Amygdala (tissue), 56 donors: ENCODE measurements at regions not wholly inside any gene's neighbourhood (a gene's known extent, or its start where the extent isn't known, plus 50 kb on each side); places are given as distances from the start of the nearest gene placed in this dataset.
A peak's percentile ranks its signal among the peaks of the same experiment; 100 is the strongest.

ENCODE experiments used
- DNase-seq, 56 donors: peaks; one replicate each; lab custom pipeline; 2025; lab: John Stamatoyannopoulos, UW

DNA sequence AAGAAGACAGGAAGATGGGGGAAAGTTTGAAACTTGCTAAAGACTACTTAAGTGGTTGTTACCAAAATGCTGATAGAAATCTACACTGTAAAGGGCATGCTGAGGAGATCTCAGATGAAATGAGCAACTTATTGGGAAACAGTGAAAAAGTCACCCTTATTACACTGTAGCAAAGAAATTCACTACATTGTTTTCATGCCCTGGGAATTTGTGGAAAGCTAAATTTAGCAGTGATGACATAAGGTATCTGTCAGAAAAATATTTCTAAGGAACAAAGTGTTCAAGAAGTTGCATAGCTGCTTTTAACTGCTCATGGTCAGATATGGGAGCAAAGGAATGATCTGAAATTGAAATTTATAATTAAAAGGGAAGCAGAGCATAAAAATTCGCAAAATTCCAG is 702.4 kb upstream of the LRRC4C start:
- DNase-seq = no peak

DNA sequence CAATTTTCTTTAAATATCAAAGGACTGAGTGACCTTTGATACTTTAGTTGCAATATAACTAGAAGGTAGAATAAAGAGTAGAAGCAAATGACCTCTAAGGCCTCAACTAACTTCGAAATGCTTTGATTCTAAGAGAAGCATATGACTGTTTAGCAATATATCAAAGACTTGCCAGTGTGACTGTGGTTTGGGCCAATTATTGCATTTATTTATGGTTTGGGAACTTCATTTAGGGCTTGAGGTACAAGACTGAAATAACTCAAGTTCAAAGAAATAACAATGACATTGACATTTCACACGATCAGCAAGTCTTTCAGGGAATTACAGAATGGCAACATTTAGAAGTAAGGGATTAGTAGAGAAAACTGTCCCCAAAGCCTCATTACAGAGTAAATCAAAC is 709.7 kb upstream of the LRRC4C start:
- DNase-seq = no peak

DNA sequence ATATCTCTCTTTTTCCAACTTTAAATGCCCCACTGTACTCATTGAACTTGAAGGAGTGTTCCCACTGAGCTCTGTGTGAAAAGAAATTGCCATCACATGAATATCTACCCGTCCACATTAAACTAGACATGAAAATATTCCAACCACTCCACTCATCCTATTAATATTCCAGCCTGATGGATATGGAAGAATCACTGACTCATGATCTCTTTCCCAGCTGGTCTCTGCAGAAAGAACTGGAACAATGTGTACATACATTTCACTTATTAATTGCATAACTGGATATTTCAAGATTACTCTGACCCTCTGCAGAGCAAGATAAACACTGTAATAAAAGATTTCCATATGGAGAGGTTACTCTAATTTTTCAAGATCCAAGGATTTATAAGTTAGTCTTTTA is 711.1 kb upstream of the LRRC4C start:
- DNase-seq = no peak

DNA sequence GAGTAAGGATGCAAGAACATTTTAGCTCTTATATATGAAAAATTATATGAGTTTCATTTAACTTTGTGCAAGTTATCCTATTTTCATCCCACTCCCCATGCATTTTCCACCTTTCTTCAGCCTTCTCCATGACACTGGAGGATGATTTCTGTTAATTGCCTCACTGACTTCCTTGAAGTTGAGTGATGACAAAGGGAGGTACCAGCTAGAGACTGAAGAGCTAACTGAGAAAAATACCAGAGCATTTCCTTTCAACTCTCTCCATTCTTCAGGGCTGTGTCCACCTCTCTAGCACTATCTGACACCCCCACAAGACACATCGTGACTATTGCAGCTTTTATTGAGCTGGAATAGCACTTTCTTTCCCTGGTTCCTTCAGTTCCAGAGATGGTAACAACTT is 711.6 kb upstream of the LRRC4C start:
- DNase-seq = no peak

DNA sequence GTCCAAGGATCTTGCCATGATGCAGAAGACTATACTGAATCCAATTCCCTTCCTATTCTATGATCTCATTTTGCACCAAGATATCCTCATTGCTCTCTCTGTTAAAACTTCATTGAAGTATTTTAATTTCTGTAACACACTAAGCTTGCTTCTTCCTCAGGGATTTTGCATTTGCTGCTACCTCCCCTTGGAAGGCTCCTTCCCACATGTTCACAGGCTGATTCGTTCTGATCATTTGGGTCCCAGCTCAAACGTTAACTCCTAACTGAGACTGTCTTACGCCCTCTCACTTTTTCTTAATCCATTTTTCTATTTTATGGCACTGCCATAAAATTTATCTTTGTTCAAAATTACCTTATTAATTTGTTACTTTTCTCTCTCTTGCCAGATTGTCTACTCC is 713.0 kb upstream of the LRRC4C start:
- peak in 2 of 56 donors; percentile 4 to 9 for DNase-seq

DNA sequence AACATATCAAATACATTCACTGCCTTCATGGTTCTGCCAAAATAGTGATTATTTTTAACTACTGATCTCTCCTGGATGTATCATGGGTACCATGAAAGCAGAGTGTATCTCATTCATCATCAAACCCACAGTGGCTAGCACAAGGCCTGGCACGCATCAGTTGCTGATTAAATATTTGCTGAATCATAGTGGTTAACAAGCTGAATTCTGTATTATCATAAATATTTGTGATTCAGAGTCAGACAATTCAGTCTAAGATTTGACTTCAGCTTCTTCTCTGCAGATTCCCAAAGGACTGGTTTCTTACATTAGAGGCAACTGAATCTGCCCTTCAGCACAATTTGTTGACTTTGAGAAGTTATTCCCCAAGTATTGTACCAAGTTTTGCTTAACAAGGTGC is 715.8 kb upstream of the LRRC4C start:
- DNase-seq = no peak

DNA sequence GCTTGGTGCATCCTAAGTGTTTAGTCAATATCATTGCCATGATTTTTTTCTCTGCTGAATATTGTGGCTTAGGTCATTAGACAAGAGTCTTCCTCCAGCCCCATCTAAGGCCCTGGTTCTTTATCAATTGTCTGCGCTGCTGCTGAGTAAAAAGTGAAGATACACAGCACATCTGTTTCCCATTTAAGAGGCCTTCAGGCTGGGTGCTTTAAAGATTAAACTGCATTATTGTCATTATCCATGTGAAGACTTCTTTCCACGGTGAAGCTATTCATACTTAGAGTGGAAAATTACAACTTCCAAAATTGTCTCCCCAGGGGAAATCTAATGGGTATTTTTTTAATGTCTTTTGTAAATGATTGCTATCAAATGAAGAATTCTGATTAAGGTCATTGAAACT is 719.8 kb upstream of the LRRC4C start:
- DNase-seq = no peak

DNA sequence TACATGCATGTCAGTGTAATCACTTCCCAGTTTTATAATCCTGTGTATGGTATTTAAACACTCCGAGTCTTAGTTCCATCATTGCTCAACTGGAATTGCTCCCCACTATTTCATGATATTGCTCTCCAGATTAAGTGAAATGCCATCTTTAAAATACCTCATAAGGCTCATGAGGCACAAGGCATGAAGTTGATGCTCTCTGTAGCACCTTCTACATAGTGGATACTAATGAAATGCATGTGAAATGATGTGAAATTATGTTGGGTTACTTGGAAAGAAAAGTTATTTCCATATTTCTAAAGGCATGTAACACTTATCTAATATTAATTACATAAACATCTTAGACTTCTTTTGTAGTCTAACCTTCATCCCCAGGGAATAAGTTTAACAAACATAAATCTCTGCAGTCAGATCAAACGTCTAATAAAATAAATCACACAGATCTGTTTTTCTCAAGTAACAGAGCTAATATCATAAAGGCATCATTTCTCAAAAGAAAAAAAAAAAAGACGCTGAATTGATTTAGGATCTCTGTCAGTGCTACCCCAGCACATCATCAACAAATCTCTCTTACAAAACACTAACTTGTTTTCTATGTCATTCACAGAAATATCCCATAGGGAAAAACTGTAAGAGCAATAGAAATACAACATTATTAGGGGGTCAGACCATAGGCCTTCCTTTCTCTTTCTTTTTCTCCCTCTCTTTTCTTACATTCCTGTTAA is 736.0 kb upstream of the LRRC4C start:
- DNase-seq = no peak

DNA sequence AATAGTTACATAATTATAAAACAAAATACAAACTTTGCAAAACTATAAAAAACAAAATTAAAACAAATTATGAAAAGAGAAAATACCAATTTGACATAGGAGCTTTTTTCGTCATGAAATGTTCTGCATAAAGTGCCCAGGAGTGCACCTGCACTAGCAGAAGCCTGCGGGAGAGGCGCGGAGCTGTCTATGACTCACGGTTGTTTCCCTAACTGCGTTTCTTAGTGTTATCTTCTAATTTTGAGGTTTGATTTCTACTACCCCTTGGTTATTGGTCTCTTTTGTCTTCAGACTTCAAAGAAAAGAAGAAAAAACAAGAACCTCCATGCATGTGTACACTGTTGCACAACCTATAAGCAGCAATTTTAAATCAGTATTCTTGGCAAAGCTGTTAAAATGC is 740.9 kb upstream of the LRRC4C start:
- DNase-seq = no peak

DNA sequence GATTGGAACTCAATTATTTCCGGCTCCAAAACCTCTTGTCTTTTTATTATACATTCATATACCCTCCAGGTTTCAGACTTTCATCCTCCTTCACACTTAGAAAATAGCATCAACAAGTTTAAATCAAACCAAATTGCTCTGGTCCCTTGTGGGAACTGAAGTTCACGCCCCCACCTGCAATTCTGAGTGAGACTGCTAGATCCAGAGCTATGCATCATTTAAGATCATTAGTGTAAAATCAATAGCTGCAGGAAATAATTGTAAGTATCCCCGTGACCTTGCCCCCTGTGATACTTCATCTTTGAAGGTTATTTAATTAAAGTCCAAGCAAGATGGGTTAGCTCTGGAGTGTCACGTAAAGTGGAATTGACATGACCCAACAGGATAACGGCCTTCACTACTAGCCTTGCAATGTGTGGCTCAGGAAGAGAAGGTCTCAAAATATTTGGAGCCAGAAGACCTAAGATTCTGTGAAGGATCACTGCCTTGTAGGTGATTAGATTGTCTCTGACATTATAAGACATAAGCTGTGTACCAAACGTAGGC is 742.2 kb upstream of the LRRC4C start:
- no peak for DNase-seq

DNA sequence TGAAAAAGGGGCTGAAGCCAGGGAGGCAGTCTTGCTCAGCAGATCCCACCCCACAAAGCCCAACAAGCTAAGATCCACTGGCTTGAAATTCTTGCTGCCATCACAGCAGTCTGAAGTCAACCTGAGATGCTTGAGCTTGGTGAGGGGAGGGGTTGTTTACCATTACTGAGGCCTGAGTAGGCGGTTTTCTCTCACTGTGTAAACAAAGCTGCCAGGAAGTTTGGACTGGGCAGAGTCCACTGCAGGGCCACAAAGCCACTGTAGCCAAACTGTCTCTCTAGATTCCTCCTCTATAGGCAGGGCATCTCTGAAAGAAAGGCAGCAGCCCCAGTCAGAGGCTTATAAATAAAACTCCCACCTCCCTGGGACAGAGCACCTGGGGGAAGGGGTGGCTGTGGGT is 746.1 kb upstream of the LRRC4C start:
- no peak for DNase-seq

DNA sequence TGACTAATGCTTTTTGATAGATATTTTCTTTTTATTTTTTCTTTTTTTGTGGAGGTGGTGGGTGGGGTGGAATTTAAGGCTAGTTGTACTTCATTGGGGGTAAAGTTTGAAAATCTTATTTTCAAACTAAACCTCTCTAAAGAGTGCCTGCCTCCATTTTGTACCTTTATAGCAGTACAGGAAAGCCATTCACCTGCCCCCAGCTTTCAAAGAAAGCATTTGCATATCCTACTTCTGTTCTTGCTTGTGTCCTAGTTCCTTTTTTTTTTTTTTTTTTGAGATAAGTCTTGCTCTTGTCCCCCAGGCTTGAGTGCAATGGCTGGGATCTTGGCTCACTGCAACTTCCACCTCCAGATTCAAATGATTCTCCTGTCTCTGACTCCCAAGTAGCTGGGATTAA is 766.2 kb upstream of the LRRC4C start:
- DNase-seq = no peak

DNA sequence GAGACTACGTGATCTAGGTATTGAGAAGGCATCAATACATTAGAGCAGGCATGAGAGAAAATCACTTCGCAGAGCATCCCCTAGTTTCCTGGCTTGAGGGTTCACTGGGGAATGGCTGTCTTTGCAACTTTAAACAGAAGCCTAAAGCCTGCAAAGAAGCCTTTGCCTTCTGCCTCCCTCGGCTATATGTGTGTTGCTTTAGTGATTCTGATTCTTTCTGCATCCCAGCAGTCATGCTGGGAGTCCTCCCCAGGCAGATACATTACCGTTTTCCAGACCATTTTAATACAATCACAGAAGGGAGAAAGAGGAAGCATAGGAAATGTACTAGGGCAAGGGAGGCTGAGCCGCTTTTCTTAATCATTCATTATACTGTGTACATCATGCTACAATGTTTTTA is 773.2 kb upstream of the LRRC4C start:
- no peak for DNase-seq

DNA sequence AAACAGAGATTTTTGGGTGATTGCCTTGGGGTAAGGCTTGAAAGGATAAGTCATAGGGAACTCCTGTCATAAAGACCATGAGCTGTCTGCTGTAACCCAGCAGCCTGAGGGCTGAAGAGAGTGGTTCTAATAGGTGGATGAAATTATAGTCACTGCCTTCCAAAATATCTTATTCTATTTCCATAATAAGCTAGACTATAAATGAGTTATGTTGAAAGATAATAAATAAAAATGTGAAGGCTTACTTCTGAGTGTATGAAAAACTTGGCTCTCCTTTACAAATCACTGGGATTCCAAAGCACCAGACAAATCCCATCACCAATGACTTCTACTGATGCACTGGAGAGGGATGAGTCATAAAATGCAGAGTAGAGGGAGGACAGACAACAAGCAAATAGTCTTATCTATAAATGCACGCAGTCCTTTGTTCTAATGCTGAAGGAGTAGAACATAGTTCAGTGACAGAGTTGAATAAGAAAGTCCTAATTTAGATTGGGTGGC is 775.0 kb upstream of the LRRC4C start:
- no peak for DNase-seq

DNA sequence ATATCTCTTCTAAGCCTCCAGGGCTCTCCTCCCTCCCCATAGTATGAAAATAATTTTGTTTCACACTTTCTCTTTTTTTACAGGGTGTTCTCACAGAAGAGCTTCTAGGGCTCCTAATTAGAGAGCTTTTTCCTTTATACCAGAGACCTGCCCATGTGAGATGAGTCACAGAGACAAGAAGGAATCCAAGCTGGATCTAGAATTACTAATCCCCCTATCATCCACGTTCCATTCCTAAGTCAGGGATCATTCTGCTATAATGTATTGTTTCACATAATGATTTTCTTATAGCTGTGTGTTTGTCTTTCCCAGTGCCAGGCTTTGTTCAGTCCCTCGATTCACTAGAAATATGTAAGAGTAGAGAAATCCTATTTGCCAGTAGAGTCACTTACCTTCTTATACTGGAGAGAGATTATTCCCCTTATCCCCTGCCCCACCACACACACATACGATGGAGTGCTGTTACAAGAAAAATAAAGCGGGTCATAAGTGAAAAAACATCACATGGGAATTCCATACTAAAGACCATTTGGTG is 778.3 kb upstream of the LRRC4C start:
- DNase-seq = no peak

DNA sequence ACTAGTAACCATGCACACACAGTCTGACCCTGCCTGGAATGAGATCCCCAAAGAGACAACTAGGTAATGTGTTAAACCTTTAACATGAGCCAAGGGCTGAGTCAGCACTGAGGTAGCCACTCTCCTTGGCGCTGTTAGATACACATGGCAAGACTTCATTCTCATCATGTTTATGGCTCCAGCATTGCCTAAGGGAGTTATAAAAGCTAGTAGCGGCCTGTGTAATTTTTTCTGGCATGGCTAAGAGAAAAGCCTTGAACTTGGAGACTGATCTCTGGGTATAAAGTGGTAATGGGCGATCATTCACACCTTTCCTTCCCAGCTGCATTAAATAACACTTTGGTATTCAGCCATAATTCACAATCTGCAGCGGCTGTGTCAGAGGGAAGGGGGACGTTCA is 779.7 kb upstream of the LRRC4C start:
- DNase-seq = no peak

DNA sequence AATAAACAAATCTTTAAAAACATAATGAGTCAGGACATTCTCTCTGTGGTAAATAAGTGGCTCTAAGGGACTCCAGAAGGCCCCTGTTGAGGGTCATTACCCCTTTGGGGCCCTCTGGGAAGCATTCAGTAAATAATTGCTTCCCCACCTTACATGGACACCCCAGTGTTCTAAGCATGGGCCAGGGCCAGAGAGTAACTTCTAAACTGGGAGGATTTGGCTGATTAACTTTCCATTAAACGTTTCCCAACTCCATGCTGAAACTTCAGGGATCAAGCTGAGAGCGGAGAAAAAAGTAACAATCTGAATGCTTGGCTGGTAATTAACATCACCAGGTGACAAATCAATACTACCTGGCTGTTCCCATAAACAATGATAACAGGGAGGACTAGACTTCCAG is 783.9 kb upstream of the LRRC4C start:
- no peak for DNase-seq

DNA sequence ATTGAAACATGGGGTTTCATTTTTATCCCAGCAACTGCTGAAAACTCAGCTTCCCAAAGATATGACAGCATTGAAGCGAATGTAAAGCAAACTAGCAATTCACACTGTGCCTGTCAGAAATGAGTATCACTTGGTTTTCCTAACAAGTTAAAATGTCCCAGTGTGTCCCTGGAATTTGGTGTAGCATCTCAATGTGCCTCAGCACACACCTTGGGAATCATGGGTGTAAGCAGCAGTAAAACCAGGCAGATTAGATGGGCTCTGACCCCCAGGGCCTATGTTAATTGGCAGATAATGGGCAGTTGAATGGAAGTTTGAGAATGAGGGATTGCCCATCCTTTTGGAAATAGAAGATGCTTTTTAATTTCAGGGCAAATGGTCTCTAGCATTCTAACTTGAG is 784.9 kb upstream of the LRRC4C start:
- DNase-seq = no peak

DNA sequence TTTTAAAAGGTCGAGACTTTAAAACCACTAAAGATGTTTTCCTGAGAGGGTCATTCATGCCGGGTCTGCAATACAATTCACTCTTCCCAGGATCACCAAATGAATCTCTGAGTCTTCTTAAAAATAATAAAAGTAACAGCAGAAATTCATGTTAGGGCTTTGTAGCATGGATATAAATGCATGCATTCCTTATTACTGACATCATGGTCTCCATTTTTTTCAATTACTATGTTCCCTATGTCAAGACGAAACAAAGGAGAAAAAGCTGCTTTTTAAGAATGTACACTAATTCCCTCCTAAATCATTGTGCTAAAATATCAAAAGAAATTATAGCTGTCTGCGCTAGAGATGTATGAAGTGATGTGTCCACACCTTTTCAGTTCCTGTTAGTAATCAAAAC is 789.9 kb upstream of the LRRC4C start:
- DNase-seq = no peak

DNA sequence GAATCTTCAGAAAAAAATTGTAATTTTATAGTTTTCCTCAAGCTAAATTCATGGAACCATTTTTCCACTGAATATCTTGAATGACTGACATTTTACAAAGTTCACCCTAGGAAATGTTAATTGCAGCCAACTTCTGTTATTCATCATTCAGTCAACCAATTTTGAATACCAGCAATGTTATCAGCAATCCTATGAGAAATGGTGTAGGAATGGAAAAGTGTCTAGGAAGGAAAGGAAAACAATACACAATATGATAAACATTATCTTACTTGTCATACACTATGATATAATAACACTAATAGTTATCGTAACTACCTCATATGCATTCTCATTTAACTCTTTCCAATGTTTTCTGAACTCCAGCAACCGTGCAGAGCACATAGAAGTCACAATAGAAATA is 790.5 kb upstream of the LRRC4C start:
- no peak for DNase-seq

DNA sequence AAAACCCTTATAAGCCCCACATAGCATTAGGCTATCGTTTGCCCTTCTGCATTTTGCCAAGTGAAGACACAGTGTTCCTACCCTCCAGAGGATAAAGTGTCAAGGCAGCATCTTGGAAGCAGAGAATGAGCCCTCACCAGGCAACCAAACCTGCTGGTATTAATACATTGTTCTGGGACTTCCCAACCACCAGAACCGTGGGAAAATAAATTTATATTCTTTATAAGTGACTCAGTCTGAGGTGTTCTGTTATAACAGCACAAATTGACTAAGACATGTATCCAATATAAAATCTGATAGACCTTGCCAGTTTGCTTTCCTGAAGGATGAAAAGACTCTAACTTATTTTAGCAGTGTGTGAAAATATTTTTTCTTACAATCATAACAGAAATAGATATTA is 792.5 kb upstream of the LRRC4C start:
- no peak for DNase-seq

DNA sequence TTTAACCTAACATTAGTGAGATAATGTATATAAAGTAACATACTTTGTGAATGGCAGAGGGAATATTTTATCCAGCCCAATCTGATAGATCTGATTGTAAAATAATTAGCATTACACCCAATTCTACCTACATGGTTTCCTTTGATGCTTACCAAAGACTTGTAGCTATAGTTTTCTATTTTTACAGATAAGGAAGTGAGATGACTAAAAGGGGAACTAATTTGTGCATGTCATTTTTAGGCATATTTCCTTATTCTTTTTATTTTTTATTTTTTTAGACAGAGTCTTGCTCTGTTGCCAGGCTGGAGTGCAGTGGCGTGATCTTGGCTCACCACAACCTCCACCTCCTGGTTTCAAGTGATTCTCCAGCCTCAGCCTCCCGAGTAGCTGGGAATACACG is 793.7 kb upstream of the LRRC4C start:
- DNase-seq = no peak

DNA sequence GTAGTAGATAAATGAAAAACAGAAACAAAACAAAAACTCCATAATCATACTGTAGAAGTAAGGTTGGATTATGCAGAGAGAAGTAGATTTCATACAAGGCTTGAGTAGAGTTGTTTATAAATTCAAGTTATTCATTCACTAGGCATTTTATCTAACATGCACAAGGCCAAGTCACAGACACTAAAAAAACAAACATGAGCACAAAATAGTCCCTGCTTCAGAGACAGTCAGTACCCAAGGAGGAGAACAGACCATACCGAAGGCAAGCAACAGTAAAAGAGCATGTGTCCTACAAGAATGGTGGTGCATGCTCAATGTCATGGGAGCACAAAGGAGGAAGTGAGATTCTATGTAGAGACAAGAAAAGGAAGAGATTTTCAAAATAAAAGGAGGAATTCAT is 796.5 kb upstream of the LRRC4C start:
- DNase-seq = no peak
